ENCODE measurements at regions not wholly inside any gene's neighbourhood (a gene's known extent, or its start where the extent isn't known, plus 50 kb on each side); places are given as distances from the start of the nearest gene placed in this dataset.
"Not testable (repeated sequence)": the region's sequence is repeated elsewhere in the genome, so short reads cannot be mapped to it uniquely, and the experiment has no call there.

- CTCF ChIA-PET, result no interaction called here
- Mint-ChIP-seq H3K4me3 (no peak overlapping the region), H3K36me3 (no peaks in the 10 kb centered on the region), H3K9me3 (no peaks in the 10 kb centered on the region), H3K27ac (no peak overlapping the region), H3K27me3 (peaks cover 17% of the 10 kb centered on the region), H3K4me1 (peaks cover 59% of the 10 kb centered on the region)
- DNase-seq, result no peak
These were observed 214.5 kb downstream of the RPLP1 start for GRCh38 chr15:69666921-69667811.

- H3K36me3 Mint-ChIP-seq, result no peaks in the 10 kb centered on the region
- H3K4me1 Mint-ChIP-seq, result peaks cover 59% of the 10 kb centered on the region
- H3K9me3 Mint-ChIP-seq, result no peaks in the 10 kb centered on the region
- DNase-seq, result no peak
- no peak overlapping the region for H3K4me3 Mint-ChIP-seq
- H3K27ac Mint-ChIP-seq, result peak overlapping the region; percentile 6
- CTCF ChIA-PET, result no interaction called here
- peaks cover 16% of the 10 kb centered on the region for H3K27me3 Mint-ChIP-seq
These were observed 215.6 kb downstream of the RPLP1 start for GRCh38 chr15:69668039-69668705.

GRCh38 chr15:69668963-69669362 is 216.3 kb downstream of the RPLP1 start:
- CTCF ChIA-PET, result no interaction called here
- peak; percentile 55 for DNase-seq
- H3K27me3 Mint-ChIP-seq, result peaks cover 12% of the 10 kb centered on the region
- peaks cover 59% of the 10 kb centered on the region for H3K4me1 Mint-ChIP-seq
- H3K27ac Mint-ChIP-seq, result peak overlapping the region; percentile 85
- H3K36me3 Mint-ChIP-seq, result no peaks in the 10 kb centered on the region
- H3K4me3 Mint-ChIP-seq, result peak overlapping the region; percentile 23
- H3K9me3 Mint-ChIP-seq, result no peaks in the 10 kb centered on the region

GRCh38 chr15:69669446-69669845 is 216.8 kb downstream of the RPLP1 start:
- Mint-ChIP-seq H3K27me3 (peaks cover 13% of the 10 kb centered on the region), H3K27ac (no peak overlapping the region), H3K9me3 (no peaks in the 10 kb centered on the region), H3K4me3 (no peak overlapping the region), H3K36me3 (no peaks in the 10 kb centered on the region), H3K4me1 (peaks cover 59% of the 10 kb centered on the region)
- CTCF ChIA-PET, result no interaction called here
- DNase-seq, result no peak

- Mint-ChIP-seq H3K27ac (no peak overlapping the region), H3K27me3 (peaks cover 48% of the 10 kb centered on the region), H3K9me3 (no peaks in the 10 kb centered on the region), H3K4me3 (no peak overlapping the region), H3K36me3 (no peaks in the 10 kb centered on the region), H3K4me1 (peaks cover 26% of the 10 kb centered on the region)
- DNase-seq, result no peak
- CTCF ChIA-PET, result interaction anchor here (1.0 kb wide), 1 partner anchor 23 kb away, joined by 3 read pairs; no protein-coding TSS in a partner anchor
These were observed 220.8 kb downstream of the RPLP1 start for GRCh38 chr15:69673291-69673881.

GRCh38 chr15:69675731-69676130 is 223.1 kb downstream of the RPLP1 start:
- CTCF ChIA-PET, result no interaction called here
- Mint-ChIP-seq H3K36me3 (no peaks in the 10 kb centered on the region), H3K9me3 (no peaks in the 10 kb centered on the region), H3K4me1 (peaks cover 9% of the 10 kb centered on the region), H3K27ac (no peak overlapping the region), H3K4me3 (no peak overlapping the region), H3K27me3 (peaks cover 56% of the 10 kb centered on the region)
- DNase-seq, result no peak

GRCh38 chr15:69677403-69677802 is 224.8 kb downstream of the RPLP1 start:
- CTCF ChIA-PET, result no interaction called here
- Mint-ChIP-seq H3K4me3 (no peak overlapping the region), H3K4me1 (peaks cover 6% of the 10 kb centered on the region), H3K36me3 (no peaks in the 10 kb centered on the region), H3K9me3 (peaks cover 3% of the 10 kb centered on the region), H3K27ac (no peak overlapping the region), H3K27me3 (peaks cover 53% of the 10 kb centered on the region)
- no peak for DNase-seq

- Mint-ChIP-seq H3K36me3 (no peaks in the 10 kb centered on the region), H3K9me3 (peaks cover 10% of the 10 kb centered on the region), H3K4me3 (no peak overlapping the region), H3K27ac (no peak overlapping the region), H3K27me3 (peaks cover 45% of the 10 kb centered on the region), H3K4me1 (peaks cover 12% of the 10 kb centered on the region)
- DNase-seq, result peak; percentile 24
- CTCF ChIA-PET, result no interaction called here
These were observed 227.1 kb downstream of the RPLP1 start for GRCh38 chr15:69679623-69680228.

GRCh38 chr15:69684823-69685222 is 232.2 kb downstream of the RPLP1 start:
- H3K36me3 Mint-ChIP-seq, H3K4me1 Mint-ChIP-seq, H3K4me3 Mint-ChIP-seq, H3K27ac Mint-ChIP-seq, DNase-seq: not testable (repeated sequence)
- CTCF ChIA-PET, result interaction anchor here (1.8 kb wide), 1 partner anchor 11 kb away, joined by 4 read pairs; no protein-coding TSS in a partner anchor
- peaks cover 34% of the 10 kb centered on the region for H3K9me3 Mint-ChIP-seq
- H3K27me3 Mint-ChIP-seq, result peaks cover 30% of the 10 kb centered on the region

GRCh38 chr15:69685512-69686452 is 233.2 kb downstream of the RPLP1 start:
- peaks cover 6% of the 10 kb centered on the region for H3K4me1 Mint-ChIP-seq
- no peak for DNase-seq
- peaks cover 7% of the 10 kb centered on the region for H3K36me3 Mint-ChIP-seq
- H3K9me3 Mint-ChIP-seq, result peaks cover 39% of the 10 kb centered on the region
- H3K27ac Mint-ChIP-seq, result no peak overlapping the region
- CTCF ChIA-PET, result interaction anchor here (0.7 to 1.8 kb wide), 2 partner anchors 10 to 1282 kb away, joined by 3 to 4 read pairs; no protein-coding TSS in a partner anchor
- no peak overlapping the region for H3K4me3 Mint-ChIP-seq
- H3K27me3 Mint-ChIP-seq, result peaks cover 27% of the 10 kb centered on the region

- Mint-ChIP-seq H3K36me3 (peaks cover 7% of the 10 kb centered on the region), H3K4me3 (no peak overlapping the region), H3K27ac (no peak overlapping the region), H3K4me1 (peaks cover 6% of the 10 kb centered on the region), H3K9me3 (peaks cover 39% of the 10 kb centered on the region), H3K27me3 (peaks cover 26% of the 10 kb centered on the region)
- CTCF ChIA-PET, result interaction anchor here (0.7 to 1.8 kb wide), 2 partner anchors 9 to 1283 kb away, joined by 3 to 4 read pairs; no protein-coding TSS in a partner anchor
- no peak for DNase-seq
These were observed 234.0 kb downstream of the RPLP1 start for GRCh38 chr15:69686626-69687025.

- Mint-ChIP-seq H3K4me3 (no peak overlapping the region), H3K36me3 (peaks cover 7% of the 10 kb centered on the region), H3K27me3 (peaks cover 31% of the 10 kb centered on the region), H3K27ac (no peak overlapping the region), H3K4me1 (no peaks in the 10 kb centered on the region), H3K9me3 (peaks cover 30% of the 10 kb centered on the region)
- DNase-seq, result no peak
- CTCF ChIA-PET, result no interaction called here
These were observed 236.5 kb downstream of the RPLP1 start for GRCh38 chr15:69689133-69689532.

GRCh38 chr15:69691307-69692015 is 238.8 kb downstream of the RPLP1 start:
- no peak for DNase-seq

More at GRCh38 chr15:69691307-69692015, 238.8 kb downstream of the RPLP1 start:
- Mint-ChIP-seq H3K27me3 (peaks cover 21% of the 10 kb centered on the region), H3K27ac (no peak overlapping the region), H3K36me3 (peaks cover 7% of the 10 kb centered on the region), H3K9me3 (peaks cover 22% of the 10 kb centered on the region), H3K4me3 (no peak overlapping the region), H3K4me1 (no peaks in the 10 kb centered on the region)
- CTCF ChIA-PET, result no interaction called here
